HEK293 (cell line): ENCODE measurements at regions not wholly inside any gene's neighbourhood (a gene's known extent, or its start where the extent isn't known, plus 50 kb on each side); places are given as distances from the start of the nearest gene placed in this dataset.

ENCODE experiments used
- FEZF1 ChIP-seq: fragments of 450-650 bp; formaldehyde crosslinking; IDR thresholded peaks from 2 replicates; pipeline ENCODE4 v1.5.1; 2016; ENCODE audit warnings: missing biosample characterization, missing genetic modification characterization
- GLI4 ChIP-seq: fragments of 450-650 bp; formaldehyde crosslinking; IDR thresholded peaks from 2 replicates; pipeline ENCODE4 v1.5.1; 2016; ENCODE audit warnings: missing biosample characterization, missing genetic modification characterization
- HIC1 ChIP-seq: fragments of 450-650 bp; formaldehyde crosslinking; IDR thresholded peaks from 2 replicates; pipeline ENCODE4 v1.5.1; 2016; ENCODE audit warnings: missing biosample characterization, missing genetic modification characterization
- HOXA7 ChIP-seq: sonication (generic); formaldehyde crosslinking; IDR thresholded peaks from 2 replicates; pipeline ENCODE4 v1.8.1; 2022; ENCODE audit warnings: missing genetic modification reagents, borderline replicate concordance
- HOXC10 ChIP-seq: sonication (generic); formaldehyde crosslinking; IDR thresholded peaks from 2 replicates; pipeline ENCODE4 v1.8.1; 2023; ENCODE audit warnings: mild to moderate bottlenecking, missing genetic modification reagents
- HOXD13 ChIP-seq: sonication (generic); formaldehyde crosslinking; IDR thresholded peaks from 2 replicates; pipeline ENCODE4 v1.8.0; 2022; ENCODE audit warnings: missing genetic modification reagents, borderline replicate concordance
- KLF7 ChIP-seq: fragments of 450-650 bp; formaldehyde crosslinking; IDR thresholded peaks from 2 replicates; pipeline ENCODE4 v1.5.1; 2016; ENCODE audit warnings: missing biosample characterization, missing genetic modification characterization, borderline replicate concordance
- MEIS1 ChIP-seq: sonication (generic); formaldehyde crosslinking; IDR thresholded peaks from 2 replicates; pipeline ENCODE4 v1.8.1; 2022; ENCODE audit warnings: missing genetic modification reagents, mild to moderate bottlenecking, borderline replicate concordance
- OSR2 ChIP-seq: fragments of 450-650 bp; formaldehyde crosslinking; IDR thresholded peaks from 2 replicates; pipeline ENCODE4 v1.5.1; 2016; ENCODE audit warnings: missing biosample characterization, missing genetic modification characterization
- PRDM6 ChIP-seq: fragments of 450-650 bp; formaldehyde crosslinking; IDR thresholded peaks from 2 replicates; pipeline ENCODE4 v1.5.1; 2017; ENCODE audit warnings: missing biosample characterization, missing genetic modification characterization
- SCRT1 ChIP-seq: fragments of 450-650 bp; formaldehyde crosslinking; IDR thresholded peaks from 2 replicates; pipeline ENCODE4 v1.5.1; 2016; ENCODE audit warnings: missing biosample characterization, missing genetic modification characterization, borderline replicate concordance
- SP7 ChIP-seq: fragments of 450-650 bp; formaldehyde crosslinking; IDR thresholded peaks from 2 replicates; pipeline ENCODE4 v1.5.1; 2016; ENCODE audit warnings: missing biosample characterization, missing genetic modification characterization
- TCF7L2 ChIP-seq: IDR thresholded peaks from 2 replicates; pipeline ENCODE4 v1.6.1; 2011; ENCODE audit warnings: low read depth, mild to moderate bottlenecking, inconsistent platforms, low read length, moderate library complexity, borderline replicate concordance
- ZBTB17 ChIP-seq: fragments of 450-650 bp; formaldehyde crosslinking; IDR thresholded peaks from 2 replicates; pipeline ENCODE4 v1.5.1; 2016; ENCODE audit warnings: missing biosample characterization, missing genetic modification characterization
- ZBTB49 ChIP-seq: fragments of 450-650 bp; formaldehyde crosslinking; IDR thresholded peaks from 2 replicates; pipeline ENCODE4 v1.5.1; 2016; ENCODE audit warnings: missing biosample characterization, missing genetic modification characterization, low read depth
- ZBTB8A ChIP-seq: fragments of 450-650 bp; formaldehyde crosslinking; IDR thresholded peaks from 2 replicates; pipeline ENCODE4 v1.5.1; 2016; ENCODE audit warnings: missing biosample characterization, missing genetic modification characterization
- ZFP41 ChIP-seq: fragments of 450-650 bp; formaldehyde crosslinking; IDR thresholded peaks from 2 replicates; pipeline ENCODE4 v1.5.1; 2016; ENCODE audit warnings: missing biosample characterization, missing genetic modification characterization, borderline replicate concordance
- ZNF23 ChIP-seq: fragments of 450-650 bp; formaldehyde crosslinking; IDR thresholded peaks from 2 replicates; pipeline ENCODE4 v1.5.1; 2016; ENCODE audit warnings: missing biosample characterization, missing genetic modification characterization, borderline replicate concordance
- ZNF302 ChIP-seq: fragments of 450-650 bp; formaldehyde crosslinking; IDR thresholded peaks from 2 replicates; pipeline ENCODE4 v1.5.1; 2016; ENCODE audit warnings: missing biosample characterization, missing genetic modification characterization, low read depth
- ZNF311 ChIP-seq: fragments of 450-650 bp; formaldehyde crosslinking; IDR thresholded peaks from 2 replicates; pipeline ENCODE4 v1.5.1; 2017; ENCODE audit warnings: missing biosample characterization, missing genetic modification characterization, borderline replicate concordance
- ZNF335 ChIP-seq: fragments of 450-650 bp; formaldehyde crosslinking; conservative IDR thresholded peaks from 2 replicates; pipeline ENCODE4 v1.5.1; 2016; ENCODE audit warnings: missing biosample characterization, missing genetic modification characterization
- ZNF366 ChIP-seq: fragments of 450-650 bp; formaldehyde crosslinking; conservative IDR thresholded peaks from 2 replicates; pipeline ENCODE4 v1.5.1; 2016; ENCODE audit warnings: missing biosample characterization, missing genetic modification characterization
- ZNF398 ChIP-seq: fragments of 450-650 bp; formaldehyde crosslinking; IDR thresholded peaks from 2 replicates; pipeline ENCODE4 v1.5.1; 2017; ENCODE audit warnings: missing biosample characterization, missing genetic modification characterization
- ZNF426 ChIP-seq: fragments of 450-650 bp; formaldehyde crosslinking; IDR thresholded peaks from 2 replicates; pipeline ENCODE4 v1.5.1; 2017; ENCODE audit warnings: missing biosample characterization, missing genetic modification characterization, mild to moderate bottlenecking, inconsistent platforms, moderate library complexity
- ZNF488 ChIP-seq: fragments of 450-650 bp; formaldehyde crosslinking; IDR thresholded peaks from 2 replicates; pipeline ENCODE4 v1.5.1; 2016; ENCODE audit warnings: missing biosample characterization, missing genetic modification characterization
- ZNF521 ChIP-seq: fragments of 450-650 bp; formaldehyde crosslinking; IDR thresholded peaks from 2 replicates; pipeline ENCODE4 v1.5.1; 2017; ENCODE audit warnings: missing biosample characterization, mild to moderate bottlenecking, missing genetic modification characterization
- ZNF548 ChIP-seq: fragments of 450-650 bp; formaldehyde crosslinking; IDR thresholded peaks from 2 replicates; pipeline ENCODE4 v1.5.1; 2016; ENCODE audit warnings: missing biosample characterization, missing genetic modification characterization
- ZNF776 ChIP-seq: fragments of 450-650 bp; formaldehyde crosslinking; IDR thresholded peaks from 2 replicates; pipeline ENCODE4 v1.5.0; 2017; ENCODE audit warnings: missing biosample characterization, missing genetic modification characterization, borderline replicate concordance
- ZNF791 ChIP-seq: fragments of 450-650 bp; formaldehyde crosslinking; IDR thresholded peaks from 2 replicates; pipeline ENCODE4 v1.5.1; 2016; ENCODE audit warnings: missing biosample characterization, missing genetic modification characterization
- TF ChIP-seq, protein P1 (sequence below): fragments of 450-650 bp; formaldehyde crosslinking; IDR thresholded peaks from 2 replicates; pipeline ENCODE4 v1.5.1; 2016; ENCODE audit warnings: missing biosample characterization, missing genetic modification characterization

- TF ChIP-seq KLF7 (tag by site-specific recombination) (no peak), ZNF366 (tag by site-specific recombination) (0 out of 2 replicates have a peak, but pooled peaks have one; percentile 37), ZBTB17 (tag by site-specific recombination) (peak; percentile 39; the same call in 1 of the 2 replicates), ZNF521 (tag by site-specific recombination) (no peak), ZNF302 (tag by site-specific recombination) (no peak), ZFP41 (no peak), HIC1 (tag by site-specific recombination) (0 out of 2 replicates have a peak, but pooled peaks have one; percentile 11), MEIS1 (CRISPR knock-in tag) (no peak), ZNF398 (no peak), ZBTB8A (no peak), ZNF548 (no peak), FEZF1 (tag by site-specific recombination) (peak; percentile 36; the same call in 1 of the 2 replicates), TCF7L2 (peak; percentile 46; the same call in 1 of the 2 replicates), ZNF335 (tag by site-specific recombination) (no peak), GLI4 (tag by site-specific recombination) (no peak), ZNF23 (no peak), ZNF791 (tag by site-specific recombination) (no peak), SP7 (tag by site-specific recombination) (no peak), HOXA7 (no peak), SCRT1 (tag by site-specific recombination) (no peak), HOXC10 (CRISPR knock-in tag) (no peak), ZBTB49 (no peak), HOXD13 (CRISPR knock-in tag) (no peak), ZNF426 (tag by site-specific recombination) (no peak), PRDM6 (tag by site-specific recombination) (peak; percentile 79), OSR2 (tag by site-specific recombination) (peak; percentile 79), ZNF311 (tag by site-specific recombination) (no peak), ZNF776 (tag by site-specific recombination) (no peak), ZNF488 (no peak)
- TF ChIP-seq, protein P1, sequence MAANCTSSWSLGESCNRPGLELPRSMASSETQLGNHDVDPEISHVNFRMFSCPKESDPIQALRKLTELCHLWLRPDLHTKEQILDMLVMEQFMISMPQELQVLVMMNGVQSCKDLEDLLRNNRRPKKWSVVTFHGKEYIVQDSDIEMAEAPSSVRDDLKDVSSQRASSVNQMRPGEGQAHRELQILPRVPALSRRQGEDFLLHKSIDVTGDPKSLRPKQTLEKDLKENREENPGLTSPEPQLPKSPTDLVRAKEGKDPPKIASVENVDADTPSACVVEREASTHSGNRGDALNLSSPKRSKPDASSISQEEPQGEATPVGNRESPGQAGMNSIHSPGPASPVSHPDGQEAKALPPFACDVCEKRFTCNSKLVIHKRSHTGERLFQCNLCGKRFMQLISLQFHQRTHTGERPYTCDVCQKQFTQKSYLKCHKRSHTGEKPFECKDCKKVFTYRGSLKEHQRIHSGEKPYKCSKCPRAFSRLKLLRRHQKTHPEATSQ, result no peak
Measured at GRCh38 chr7:156379324-156380070, 261.1 kb upstream of the RNF32 start (continued).
